Heart left ventricle (tissue), 13 donors: ENCODE measurements at regions not wholly inside any gene's neighbourhood (a gene's known extent, or its start where the extent isn't known, plus 50 kb on each side); places are given as distances from the start of the nearest gene placed in this dataset.

Source experiments
- CTCF ChIP-seq, 12 donors: fragments of 200-600 bp; sonication (generic) in 4 of 12; IDR thresholded peaks; one replicate each; pipeline versions ENCODE4 v1.5.0 to v1.8.0; 2018 to 2022; ENCODE audit warnings: antibody characterized with exemption in 12 of 12, mild to moderate bottlenecking in 5 of 12
- POLR2A ChIP-seq, 2 donors: fragments of 450-650 bp; IDR thresholded peaks; one replicate each; pipeline ENCODE4 v1.6.1; 2017; ENCODE audit warnings: antibody characterized with exemption in 2 of 2, mild to moderate bottlenecking in 2 of 2, moderate library complexity in 2 of 2
- donor health status: ischemic (EF 13 %, LVEDD 7.1; RV severe dilation, severe dysfunction).
- donor health status: DM: no; HTN: yes; CAD: no.
- donor health status: DM: no; HTN: no; CAD: no.
- donor health status: ischemic (EF 25% LVEDD 6.9; RV normal size, moderate dysfunction).
- donor health status: ischemic (EF 25% LVEDD 5.7; RV mildly dilated, moderate dysfunction).
- donor health status: ischemic (EF 35%, LVEDD 5.7; RV mildly dilated, moderate dysfunction).
- donor health status: nonischemic (EF 11% LVEDD 7.7; RV severe dilation, severe dysfunction).
- donor health status: DM: yes; HTN: yes; CAD: no.
- donor health status: PGD.
- donor health status: ischemic (EF 29% LVEDD 5.4; RV normal size, mild dysfunction).
- donor health status: nonischemic (EF 23%, LVEDD 6.1; RV moderate dilation, normal function).

- TF ChIP-seq CTCF (IDR thresholded peaks at IDR 0.05) (no peak), POLR2A (IDR thresholded peaks at IDR 0.05) (no peak)
Observed at GRCh38 chr12:84054811-84055210, 857.8 kb downstream of the SLC6A15 start.
